Activated T-cell treated with anti-CD3 and anti-CD28 coated beads for 48 hours (primary cell): ENCODE measurements at regions not wholly inside any gene's neighbourhood (a gene's known extent, or its start where the extent isn't known, plus 50 kb on each side); places are given as distances from the start of the nearest gene placed in this dataset.

Experiments
- DNase-seq: peaks from one replicate; pipeline ENCODE4 v3.0.0-alpha.2; 2020; ENCODE audit warnings: low read depth

GRCh38 chr17:54718286-54718685 lies 182.4 kb upstream of the TOM1L1 start:
- no peak for DNase-seq

- DNase-seq: no peak
Measured at GRCh38 chr17:54727624-54728023, 173.0 kb upstream of the TOM1L1 start.

- DNase-seq: no peak
Measured at GRCh38 chr17:54736573-54736972, 164.1 kb upstream of the TOM1L1 start.

DNA sequence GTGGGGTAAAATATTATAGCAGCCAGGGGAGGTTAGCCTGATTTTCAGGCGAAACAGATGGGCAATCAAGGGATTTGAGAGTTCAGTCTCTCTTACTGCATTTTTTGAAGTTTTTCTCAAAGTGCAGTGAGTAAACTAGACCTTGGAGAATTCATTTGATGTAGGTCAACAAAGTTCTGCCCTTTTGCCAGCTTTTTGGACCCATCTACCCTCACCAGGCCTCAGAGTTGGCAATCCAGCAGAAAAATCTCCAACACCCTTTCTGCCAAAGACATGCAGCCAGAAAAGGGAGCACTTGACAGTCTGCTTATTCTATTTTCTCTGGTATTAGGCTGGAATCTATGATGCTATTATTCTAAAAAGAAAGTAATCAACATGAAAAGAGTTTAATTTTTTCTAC lies 162.2 kb upstream of the TOM1L1 start:
- no peak for DNase-seq

DNA sequence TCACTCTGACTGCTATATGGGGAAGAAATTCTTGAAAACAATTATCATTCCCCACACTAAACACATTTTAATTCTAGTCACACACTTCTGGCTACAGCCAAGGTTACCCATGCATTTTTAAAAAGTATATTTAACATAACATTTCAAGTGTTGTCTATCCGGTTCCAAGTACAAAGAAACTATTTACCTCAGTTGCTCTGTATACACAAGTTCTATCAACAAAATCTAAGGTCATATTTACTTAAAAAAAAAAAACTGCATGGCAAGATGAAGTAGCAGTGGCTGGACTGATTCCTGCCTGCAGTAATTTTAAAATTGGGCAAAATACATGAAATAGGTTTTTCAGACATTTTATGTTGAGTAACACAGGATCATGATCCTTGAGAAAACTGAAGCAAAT lies 155.9 kb upstream of the TOM1L1 start:
- no peak for DNase-seq

DNA sequence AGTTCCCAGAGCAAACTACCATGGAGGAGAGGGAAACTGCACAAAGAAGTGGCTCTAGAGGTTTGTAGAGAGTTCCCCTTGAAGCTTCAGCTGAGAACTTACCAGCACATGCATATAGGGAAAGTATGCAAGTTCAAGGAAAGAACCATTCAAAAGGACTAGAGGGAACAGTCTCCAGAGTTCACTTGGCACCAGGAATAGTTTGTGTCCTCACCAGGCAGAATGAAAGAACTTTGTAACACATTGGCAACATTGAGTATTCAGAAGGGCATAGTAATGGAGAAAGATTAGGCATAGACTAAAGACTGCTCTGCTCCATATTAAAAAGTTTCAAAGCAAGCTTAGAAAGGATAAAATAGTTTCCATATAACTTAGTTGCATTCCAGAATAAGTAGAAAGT lies 155.4 kb upstream of the TOM1L1 start:
- no peak for DNase-seq

DNA sequence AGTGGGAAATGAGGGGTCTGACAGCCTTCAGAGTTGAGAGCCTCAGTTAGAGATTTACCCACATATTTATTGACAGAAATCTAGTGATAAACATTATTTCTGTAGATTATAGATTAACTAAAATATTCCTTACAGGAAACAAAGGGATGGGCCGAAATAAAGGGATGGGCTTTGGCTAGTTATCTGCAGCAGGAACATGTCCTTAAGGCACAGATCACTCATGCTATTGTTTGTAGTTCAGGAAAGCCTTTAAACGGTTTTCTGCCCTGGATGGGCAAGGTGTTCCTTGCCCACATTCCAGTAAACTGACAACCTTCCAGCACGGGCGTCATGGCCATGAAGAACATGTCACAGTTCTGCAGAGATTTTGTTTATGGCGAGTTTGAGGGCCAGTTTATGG lies 154.8 kb upstream of the TOM1L1 start:
- no peak for DNase-seq

GRCh38 chr17:54749157-54749556 lies 151.5 kb upstream of the TOM1L1 start:
- no peak for DNase-seq

- peak; percentile 1 for DNase-seq
Measured at GRCh38 chr17:54754560-54754959, 146.1 kb upstream of the TOM1L1 start.

DNA sequence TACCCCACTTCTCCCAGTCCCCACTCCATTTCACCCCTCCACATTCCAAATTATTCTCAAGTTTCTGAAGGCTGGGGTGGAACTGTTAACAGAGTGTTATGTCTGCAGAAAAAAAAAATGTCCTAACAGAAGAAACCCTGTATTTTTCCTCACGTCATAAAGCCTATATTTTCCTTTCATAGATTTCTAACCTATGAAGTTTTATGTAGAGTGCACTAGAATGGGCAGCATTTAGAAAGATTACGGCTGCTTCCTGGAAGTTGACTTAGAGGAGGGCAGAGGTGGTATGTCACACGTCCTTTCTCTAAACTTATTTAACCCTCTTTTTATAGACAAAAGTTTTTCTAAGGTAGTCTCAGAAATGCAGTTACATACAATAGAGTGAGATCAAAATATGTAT lies 139.8 kb upstream of the TOM1L1 start:
- no peak for DNase-seq

DNA sequence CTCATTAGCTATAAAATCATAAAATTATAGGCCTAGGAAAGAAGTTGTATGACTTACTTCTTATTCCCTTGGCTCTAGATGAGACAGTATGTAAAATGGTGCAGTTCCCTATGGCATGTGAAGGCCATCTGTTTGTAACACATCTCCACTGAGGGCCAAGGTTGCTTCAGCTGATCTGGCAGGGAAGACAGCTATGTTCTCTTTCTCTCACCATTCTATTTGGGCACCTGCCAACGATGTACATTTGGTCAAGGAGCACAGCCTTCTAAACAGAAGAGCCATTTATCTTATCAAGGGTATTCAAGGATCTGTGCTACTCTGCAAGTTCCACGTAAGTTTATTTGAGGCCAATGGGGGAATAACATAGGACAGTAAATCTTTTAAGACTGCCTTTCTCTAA lies 129.8 kb upstream of the TOM1L1 start:
- DNase-seq: no peak

DNA sequence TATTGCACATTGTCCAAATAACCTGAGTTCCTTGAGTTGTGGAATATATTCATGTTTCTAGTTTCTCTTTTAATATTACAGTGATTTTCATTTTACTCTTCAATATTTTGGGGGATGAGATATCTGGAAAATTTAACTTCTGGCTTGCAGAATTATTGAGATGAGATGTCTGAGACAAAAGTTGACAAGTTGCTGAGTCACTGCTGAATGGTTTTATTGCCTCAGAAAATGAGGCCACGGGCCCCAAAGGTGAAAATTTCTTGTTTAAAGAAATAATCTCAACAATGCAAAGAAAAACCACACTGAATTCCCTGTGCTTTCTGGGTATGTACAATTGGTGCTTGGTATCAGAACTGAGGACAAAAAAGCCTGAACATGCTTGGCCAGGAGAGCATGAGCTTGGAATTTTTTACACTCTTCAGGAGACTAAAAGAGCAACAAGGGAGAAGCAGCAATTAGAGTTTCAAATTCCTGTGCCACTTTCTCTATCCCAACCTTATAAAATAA lies 129.2 kb upstream of the TOM1L1 start:
- DNase-seq: no peak

GRCh38 chr17:54780238-54780637 lies 120.4 kb upstream of the TOM1L1 start:
- DNase-seq: no peak

- no peak for DNase-seq
Measured at GRCh38 chr17:54781389-54781788, 119.3 kb upstream of the TOM1L1 start.

GRCh38 chr17:54784305-54784704 lies 116.3 kb upstream of the TOM1L1 start:
- no peak for DNase-seq

DNA sequence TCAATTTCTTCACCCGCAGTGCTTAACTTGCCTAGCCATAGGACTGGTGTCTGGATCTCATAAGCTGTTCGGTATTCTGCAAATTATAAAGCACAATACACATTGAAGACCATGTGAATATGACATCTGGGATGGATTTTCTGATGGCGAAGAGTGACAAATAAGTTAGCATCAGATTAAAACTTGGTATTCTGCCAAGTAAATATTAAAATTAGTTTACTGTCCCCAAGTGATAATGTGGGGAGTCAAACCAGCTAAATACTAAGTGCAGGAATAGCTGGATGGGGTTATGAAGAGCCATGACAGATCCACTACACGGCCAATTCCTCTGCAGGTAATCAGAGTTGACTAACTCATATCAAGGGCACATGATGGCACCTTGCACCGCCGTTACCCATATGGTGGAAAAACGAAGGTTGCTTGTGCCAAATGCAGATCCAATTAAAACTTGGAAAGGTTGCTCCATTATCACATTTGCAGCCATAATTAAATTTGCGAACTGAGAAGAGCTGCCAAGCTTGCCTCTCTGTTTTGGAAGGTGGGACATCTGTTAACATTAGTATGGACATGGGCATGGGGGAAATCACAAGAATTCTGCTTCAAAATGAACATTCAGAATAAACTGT lies 114.9 kb upstream of the TOM1L1 start:
- no peak for DNase-seq

DNA sequence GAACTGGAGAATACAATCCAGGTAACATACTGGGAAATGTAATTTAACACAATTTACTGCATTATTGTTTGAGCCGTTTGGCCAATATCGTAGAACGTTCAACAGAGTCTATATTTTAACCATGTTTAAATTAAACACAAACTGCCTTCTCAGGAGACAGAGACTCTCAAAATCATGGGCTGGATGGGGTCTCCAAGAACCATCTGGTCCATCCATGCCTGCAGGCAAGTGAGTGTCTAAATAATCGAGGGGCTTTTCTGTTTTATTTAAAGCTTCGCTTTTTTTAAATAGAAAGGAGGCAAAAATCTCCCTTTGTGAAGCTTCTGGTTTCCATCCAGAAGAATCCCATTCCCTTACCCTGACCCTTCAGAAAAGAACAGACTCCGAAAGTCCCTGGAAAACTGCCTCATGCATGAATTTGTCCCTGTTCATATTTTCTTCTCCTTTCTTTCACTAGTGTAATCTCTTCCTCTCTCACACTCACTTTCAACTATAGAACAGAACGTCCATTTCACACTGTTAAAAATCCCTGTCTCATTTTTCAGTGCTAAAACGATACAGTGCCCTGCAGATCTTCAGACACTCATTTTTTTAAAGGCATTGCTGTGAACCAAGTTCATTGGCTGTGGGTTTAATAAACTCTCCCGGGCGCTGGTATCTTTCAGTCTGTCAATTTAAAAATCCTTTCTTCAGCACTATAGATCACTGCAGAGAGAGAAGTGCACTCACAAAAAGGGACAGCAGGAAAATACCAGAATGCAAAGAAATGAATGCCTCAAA lies 111.4 kb upstream of the TOM1L1 start:
- no peak for DNase-seq

DNA sequence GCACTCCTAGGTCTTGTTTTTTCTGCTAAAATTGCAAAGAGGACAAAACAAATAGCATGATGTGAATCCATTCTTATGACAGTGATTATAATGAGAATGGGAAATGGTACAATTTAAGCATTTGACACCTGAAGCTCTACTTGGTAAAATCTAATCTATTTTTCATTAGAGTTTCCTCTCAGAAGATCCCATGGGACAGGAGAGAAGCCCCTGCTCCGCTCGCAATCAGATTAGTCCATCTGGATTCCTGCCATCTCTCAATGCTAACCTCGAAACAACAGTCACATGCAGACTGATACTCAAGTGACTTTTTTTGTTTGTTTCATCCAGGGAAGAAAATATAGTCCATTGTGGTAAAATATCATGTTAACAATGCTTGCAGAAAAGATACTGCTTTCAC lies 107.4 kb upstream of the TOM1L1 start:
- DNase-seq: no peak

DNA sequence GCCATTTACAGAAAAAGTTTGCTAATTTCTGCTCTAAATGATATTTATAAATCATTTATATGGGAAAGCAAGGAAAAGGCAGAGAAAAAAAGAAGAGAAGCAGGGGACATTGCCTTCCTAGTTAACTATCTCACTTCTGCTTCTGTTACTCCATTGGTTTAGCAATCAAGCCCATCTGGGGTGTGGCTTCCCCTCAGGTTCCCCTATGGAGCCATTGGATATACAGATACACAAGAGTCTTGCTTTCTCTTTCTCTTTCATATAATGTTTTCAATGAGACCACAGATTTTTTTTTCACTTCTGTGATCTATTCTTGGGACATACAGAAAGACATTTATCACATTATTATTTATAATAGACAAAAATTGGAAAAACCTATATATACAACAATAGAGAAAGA lies 105.6 kb upstream of the TOM1L1 start:
- no peak for DNase-seq

DNA sequence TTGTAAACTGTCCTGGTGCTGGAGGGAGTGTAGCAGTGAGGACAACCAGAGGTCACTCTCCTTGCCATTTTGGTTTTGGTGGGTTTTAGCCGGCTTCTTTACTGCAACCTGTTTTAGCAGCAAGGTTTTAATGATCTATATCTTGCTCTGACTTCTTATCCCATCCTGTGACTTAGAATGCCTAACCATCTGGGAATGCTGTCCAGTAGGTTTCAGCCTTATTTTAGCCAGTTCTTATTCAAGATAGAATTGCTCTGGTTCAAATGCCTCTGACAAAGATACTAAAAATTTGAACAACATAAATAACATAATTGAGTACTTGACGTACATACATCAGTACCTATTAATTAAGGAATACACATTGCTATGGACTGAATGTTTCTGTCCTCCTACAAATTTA lies 93.3 kb upstream of the TOM1L1 start:
- DNase-seq: no peak

DNA sequence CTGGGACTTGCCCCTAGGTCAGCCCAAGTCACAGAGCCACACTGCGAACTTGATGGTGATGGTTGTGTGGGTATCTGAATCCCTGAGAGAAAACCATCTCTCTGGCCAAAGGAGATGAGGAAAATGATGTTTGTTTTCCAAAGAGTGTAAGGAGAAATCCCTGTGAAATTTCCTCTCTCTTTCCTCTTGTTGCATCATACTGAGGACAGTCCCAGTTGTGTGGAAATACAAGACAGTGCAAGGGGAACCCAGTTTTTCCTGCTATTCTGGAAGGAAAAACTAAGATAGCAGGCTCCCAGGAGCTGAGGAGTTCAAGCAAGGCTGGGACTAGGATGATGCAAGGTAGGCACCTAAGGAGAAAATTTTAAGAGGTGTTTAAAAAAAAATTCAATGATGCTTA lies 86.8 kb upstream of the TOM1L1 start:
- no peak for DNase-seq

- DNase-seq: no peak
Measured at GRCh38 chr17:54814371-54814770, 86.3 kb upstream of the TOM1L1 start.

DNA sequence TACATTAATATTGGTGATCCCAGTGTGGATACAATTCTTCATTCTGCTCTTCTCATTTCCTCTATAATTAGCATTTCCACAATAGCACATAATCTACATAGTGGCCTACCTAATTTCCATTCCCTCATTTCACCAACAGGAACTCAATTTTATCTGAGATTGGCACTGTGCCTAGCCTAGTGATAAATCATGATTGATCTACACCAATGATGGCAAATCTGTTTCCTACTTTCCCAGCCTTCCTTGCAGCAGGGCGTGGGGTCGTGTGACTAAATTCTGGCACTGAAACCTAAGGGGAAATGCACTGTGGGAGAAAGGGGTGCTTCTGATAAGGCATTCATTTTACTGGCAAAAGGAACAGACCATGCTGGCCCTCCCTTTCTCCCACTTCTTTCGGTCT lies 66.6 kb upstream of the TOM1L1 start:
- DNase-seq: no peak

- DNase-seq: no peak
Measured at GRCh38 chr17:54835015-54835414, 65.6 kb upstream of the TOM1L1 start.
